Panc1 (cell line): ENCODE measurements at regions not wholly inside any gene's neighbourhood (a gene's known extent, or its start where the extent isn't known, plus 50 kb on each side); places are given as distances from the start of the nearest gene placed in this dataset.

Experiments used
- ATAC-seq: fragments of 200-7000 bp; cut with Tn5 transposase; 2 replicates; pipeline ENCODE4 v1.9.1; 2020; ENCODE audit warnings: mild to moderate bottlenecking, moderate library complexity
- BruUV-seq: library from RNA; stranded (reverse); fragments of 400-500 nt; replicated peaks from 2 replicates; lab custom pipeline; 2021; lab: Mats Ljungman, UMichigan
- CTCF ChIA-PET: fragments of 300-600 bp; sonication (Branson Sonifier 250); formaldehyde crosslinking; loops from one replicate; lab custom pipeline; 2022; ENCODE audit warnings: antibody characterized with exemption; lab: Charles Lee
- POLR2A ChIA-PET: fragments of 300-600 bp; sonication (Branson Sonifier 250); formaldehyde crosslinking; loops from one replicate; lab custom pipeline; 2022; ENCODE audit warnings: antibody characterized with exemption; lab: Charles Lee
- DNase-seq: peaks from one replicate; pipeline ENCODE4 v3.0.0-alpha.2; 2010; ENCODE audit warnings: low read depth, low spot score
- H3K27ac ChIP-seq: 2 replicates; pipeline ENCODE4 v1.5.1; 2011; ENCODE audit warnings: mild to moderate bottlenecking, low read length, inconsistent platforms
- H3K27me3 ChIP-seq: fragments of 200-500 bp; sonication (Bioruptor generic); 2 replicates; pipeline ENCODE4 v1.6.0; 2014; ENCODE audit warnings: low read length, inconsistent platforms; ENCODE audit not compliant: control insufficient read depth, insufficient read depth
- H3K36me3 ChIP-seq: fragments of 200-500 bp; sonication (Bioruptor generic); 2 replicates; pipeline ENCODE4 v1.5.1; 2014; ENCODE audit warnings: inconsistent platforms, mild to moderate bottlenecking, low read length, moderate library complexity; ENCODE audit not compliant: control insufficient read depth, insufficient read depth
- H3K4me1 ChIP-seq: 2 replicates; pipeline ENCODE4 v1.5.1; 2011; ENCODE audit warnings: inconsistent platforms, mild to moderate bottlenecking, low read length, moderate library complexity; ENCODE audit not compliant: control insufficient read depth, insufficient read depth
- H3K4me3 ChIP-seq, 2 experiments: 2 replicates each; pipeline ENCODE4 v1.5.1; 2011 to 2012; ENCODE audit warnings: low read depth in 2 of 2, low read length in 2 of 2, mild to moderate bottlenecking in 2 of 2, inconsistent platforms in 1 of 2, moderate library complexity in 1 of 2
- H3K9me3 ChIP-seq: fragments of 200-500 bp; sonication (Bioruptor generic); 2 replicates; pipeline ENCODE4 v1.5.1; 2014; ENCODE audit warnings: low read depth, mild to moderate bottlenecking, inconsistent platforms, low read length, moderate library complexity; ENCODE audit not compliant: control insufficient read depth, insufficient read depth
- CTCF ChIP-seq: fragments of 450-650 bp; IDR thresholded peaks from 2 replicates; pipeline ENCODE4 v1.5.1; 2017; ENCODE audit warnings: mild to moderate bottlenecking
- POLR2AphosphoS5 ChIP-seq: IDR thresholded peaks from 2 replicates; pipeline ENCODE4 v1.6.1; 2012; ENCODE audit warnings: mild to moderate bottlenecking, low read depth, low read length, moderate library complexity
- REST ChIP-seq, 2 experiments: IDR thresholded peaks; 2 replicates each; pipeline ENCODE4 v1.6.1; 2011 to 2012; ENCODE audit warnings: low read depth in 2 of 2, control low read depth in 1 of 2, low read length in 1 of 2, mild to moderate bottlenecking in 1 of 2, moderate library complexity in 1 of 2; ENCODE audit not compliant: insufficient read depth in 1 of 2
- SIN3A ChIP-seq: IDR thresholded peaks from 2 replicates; pipeline ENCODE4 v1.6.1; 2012; ENCODE audit warnings: low read depth, mild to moderate bottlenecking, low read length, moderate library complexity, borderline replicate concordance; ENCODE audit not compliant: insufficient read depth
- TCF7L2 ChIP-seq: IDR thresholded peaks from 2 replicates; pipeline ENCODE4 v1.6.1; 2011; ENCODE audit warnings: mild to moderate bottlenecking, low read depth, low read length, inconsistent platforms
- in situ Hi-C: cut with HindIII; loops from 2 replicates; pipeline ENCODE4 v1.10.0; 2016; ENCODE audit warnings: low sequenced_read_pairs, low pct_unique_long_range_greater_than_20kb
- intact Hi-C: fragments of 100-400 bp; cut with micrococcal nuclease; formaldehyde crosslinking; loops from one replicate; pipeline ENCODE4 v1.10.0; 2022; ENCODE audit not compliant: unreplicated experiment

DNA sequence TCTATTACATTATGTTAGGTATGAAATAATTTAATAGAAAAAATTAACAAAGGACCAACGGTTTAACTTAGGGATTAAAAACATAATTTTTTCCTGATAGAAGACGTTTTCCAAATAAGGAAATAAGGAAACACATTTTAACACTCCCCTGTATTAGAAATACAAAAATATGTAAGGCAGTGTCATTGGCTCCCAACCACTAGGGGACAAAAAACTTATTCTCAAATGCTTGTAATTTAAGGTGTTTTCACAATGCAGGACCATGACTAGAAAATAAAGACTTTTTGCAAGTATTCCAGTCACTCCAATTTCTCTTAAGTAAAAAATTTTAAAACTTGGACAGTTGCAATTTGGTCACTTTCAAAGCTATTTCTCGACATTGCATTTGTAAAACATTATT lies 98.8 kb upstream of the ODAD2 start:
- CTCF ChIA-PET = no interaction called here
- no peak for ATAC-seq
- no peak for TF ChIP-seq CTCF
- TF ChIP-seq TCF7L2 = no peak
- TF ChIP-seq POLR2AphosphoS5 = no peak
- TF ChIP-seq REST (IDR thresholded peaks at IDR 0.05; ENCODE audit: insufficient read depth in 1 of 2, low read depth in 2 of 2, low read length in 1 of 2) = no peak
- no peak for TF ChIP-seq SIN3A
- POLR2A ChIA-PET = no interaction called here
- H3K4me3 ChIP-seq = no peak overlapping the region
- intact Hi-C loops = no loop called here
- no peaks in the 10 kb centered on the region; the same call in 1 of the 2 replicates for H3K4me1 ChIP-seq
- no peaks in the 10 kb centered on the region for H3K27me3 ChIP-seq
- no peak for DNase-seq
- in situ Hi-C loops = no loop called here
- no peak overlapping the region for H3K27ac ChIP-seq
- H3K36me3 ChIP-seq = no peaks in the 10 kb centered on the region
- H3K9me3 ChIP-seq = no peaks in the 10 kb centered on the region
- BruUV-seq = no TSS peak

DNA sequence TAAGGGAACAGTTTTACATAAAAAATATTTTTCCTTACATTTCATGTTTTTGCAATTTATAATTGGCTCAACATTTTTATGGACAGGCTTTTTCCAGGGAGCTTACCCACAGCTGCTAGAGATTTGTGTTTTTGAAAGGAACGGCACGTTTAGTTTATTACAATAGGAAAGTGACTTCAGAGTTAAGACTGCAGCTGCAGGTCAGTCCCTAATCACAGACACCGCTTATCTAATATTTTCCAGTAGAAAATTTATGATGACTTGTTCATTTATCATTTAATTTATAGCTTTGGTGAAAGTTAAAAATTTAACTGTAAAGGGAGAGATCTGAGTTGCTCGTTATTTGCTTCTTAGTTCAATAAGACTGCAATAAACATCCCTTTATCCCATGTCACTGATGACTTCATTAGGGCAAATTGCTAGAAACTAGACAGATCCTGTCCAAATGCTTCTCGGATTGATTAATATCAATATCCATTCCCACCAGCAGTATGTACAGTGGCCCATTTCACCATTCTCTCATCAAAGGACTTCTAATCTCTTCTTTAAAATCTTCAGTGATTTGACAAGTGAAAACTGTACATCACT lies 97.0 kb upstream of the ODAD2 start:
- ATAC-seq (no peak), DNase-seq (no peak)
- no peak for TF ChIP-seq POLR2AphosphoS5
- TF ChIP-seq REST (IDR thresholded peaks at IDR 0.05; ENCODE audit: insufficient read depth in 1 of 2, low read depth in 2 of 2, low read length in 1 of 2) = no peak
- no peak for TF ChIP-seq SIN3A
- TF ChIP-seq TCF7L2 = no peak
- no peak for TF ChIP-seq CTCF
- Histone ChIP-seq H3K4me3 (no peak overlapping the region), H3K27ac (no peak overlapping the region), H3K36me3 (no peaks in the 10 kb centered on the region), H3K9me3 (no peaks in the 10 kb centered on the region), H3K27me3 (no peaks in the 10 kb centered on the region), H3K4me1 (no peaks in the 10 kb centered on the region; the same call in 1 of the 2 replicates)
- ChIA-PET POLR2A (no interaction called here), CTCF (no interaction called here)
- intact Hi-C loops = no loop called here
- BruUV-seq = no TSS peak
- in situ Hi-C loops = no loop called here
